ENCODE measurements at regions not wholly inside any gene's neighbourhood (a gene's known extent, or its start where the extent isn't known, plus 50 kb on each side); places are given as distances from the start of the nearest gene placed in this dataset.

DNA sequence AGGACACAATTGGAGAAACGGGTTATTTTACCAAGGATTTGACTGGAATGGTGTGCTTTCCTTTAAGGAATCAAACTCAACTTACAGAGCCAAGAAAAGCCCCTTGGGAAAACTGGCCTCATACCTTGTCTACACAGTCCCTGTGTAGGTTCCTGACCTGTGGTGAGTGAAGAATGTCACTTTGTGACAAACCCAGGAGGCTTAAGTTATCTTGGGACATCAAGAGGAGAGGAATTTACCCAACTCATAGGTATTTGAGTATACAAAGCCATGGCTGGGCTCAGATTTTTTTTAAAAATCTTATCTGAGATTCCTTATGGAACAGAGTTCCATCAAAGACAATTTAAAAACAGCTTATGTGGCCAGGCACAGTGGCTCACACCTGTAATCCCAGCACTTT lies 112.1 kb downstream of the EIF4E start:
- no peak for TF ChIP-seq CTCF (conservative IDR thresholded peaks at IDR 0.05)
- no peak for TF ChIP-seq EZH2 (IDR thresholded peaks at IDR 0.05; ENCODE audit: low read depth)

Data from PC-9 (cell line).